Left lung (tissue), 4 donors: ENCODE measurements at regions not wholly inside any gene's neighbourhood (a gene's known extent, or its start where the extent isn't known, plus 50 kb on each side); places are given as distances from the start of the nearest gene placed in this dataset.

ENCODE experiments used
- ATAC-seq: fragments of 200-7000 bp; cut with Tn5 transposase; one replicate; pipeline ENCODE4 v1.9.1; 2020; ENCODE audit warnings: moderate library complexity
- DNase-seq, 4 donors: peaks; one replicate each; pipeline ENCODE4 v3.0.0-alpha.2; 2013 to 2020
- H3K27ac ChIP-seq, 2 donors: fragments of 200-600 bp; sonication (generic) in 1 of 2; one replicate each; pipeline versions ENCODE4 v1.5.0 to v1.8.0; 2020 to 2021
- H3K27me3 ChIP-seq, 2 donors: fragments of 200-600 bp; sonication (generic) in 1 of 2; one replicate each; pipeline versions ENCODE4 v1.5.0 to v1.8.0; 2020 to 2021
- H3K36me3 ChIP-seq, 2 donors: fragments of 200-600 bp; sonication (generic) in 1 of 2; one replicate each; pipeline versions ENCODE4 v1.5.0 to v1.8.0; 2020 to 2021
- H3K4me1 ChIP-seq, 2 donors: fragments of 200-600 bp; one replicate each; pipeline ENCODE4 v1.8.0; 2021
- H3K4me3 ChIP-seq, 2 donors: fragments of 200-600 bp; sonication (generic) in 1 of 2; one replicate each; pipeline versions ENCODE4 v1.5.0 to v1.8.0; 2020 to 2021; ENCODE audit warnings: mild to moderate bottlenecking in 1 of 2
- H3K9me3 ChIP-seq, 2 donors: fragments of 200-600 bp; sonication (generic) in 1 of 2; one replicate each; pipeline versions ENCODE4 v1.5.0 to v1.8.0; 2020 to 2021
- CTCF ChIP-seq, 2 donors: fragments of 200-600 bp; sonication (generic) in 1 of 2; IDR thresholded peaks; one replicate each; pipeline versions ENCODE4 v1.5.0 to v1.8.0; 2021; ENCODE audit warnings: antibody characterized with exemption in 2 of 2
- intact Hi-C, 2 donors: fragments of 100-400 bp; cut with DNase I; formaldehyde crosslinking; loops; one replicate each; pipeline versions ENCODE4 v1.11.2 to v1.14.2; 2022
- donor health status: DM: no; HTN: yes; CAD: no.
- donor health status: DM: no; HTN: no; CAD: no.

DNA sequence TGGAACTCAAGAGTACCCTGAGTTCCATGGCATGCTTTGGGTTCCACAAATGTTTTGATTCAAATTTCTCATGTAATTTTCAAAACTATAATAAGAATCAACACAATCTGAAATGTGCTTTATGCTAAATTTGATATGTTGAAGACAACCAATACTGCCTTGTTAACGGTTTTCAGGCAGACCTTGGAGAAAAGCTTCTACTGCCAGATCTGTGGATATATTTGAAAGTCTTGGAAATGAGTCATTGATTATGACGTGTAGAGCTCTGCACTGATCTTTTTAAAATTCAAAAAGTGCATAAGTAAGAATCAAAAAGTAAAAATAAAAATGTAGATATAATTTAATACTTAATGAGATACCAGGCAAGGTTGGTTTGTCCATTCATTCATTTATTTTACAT, 74.0 kb upstream of the TNR start:
- DNase-seq (no peak), ATAC-seq (no peak)
- H3K27me3 ChIP-seq, result no peaks in the 10 kb centered on the region
- intact Hi-C loops, result no loop called here
- no peaks in the 10 kb centered on the region for H3K4me1 ChIP-seq
- H3K27ac ChIP-seq, result no peak overlapping the region
- TF ChIP-seq CTCF (IDR thresholded peaks at IDR 0.05), result no peak
- no peak overlapping the region for H3K4me3 ChIP-seq
- peaks cover 0 to 7% of the 10 kb centered on the region in 2 donors for H3K9me3 ChIP-seq
- H3K36me3 ChIP-seq, result no peaks in the 10 kb centered on the region

GRCh38 chr1:175814885-175815284, 71.5 kb upstream of the TNR start:
- Histone ChIP-seq H3K4me1 (no peaks in the 10 kb centered on the region), H3K9me3 (no peaks in the 10 kb centered on the region), H3K27me3 (no peaks in the 10 kb centered on the region), H3K27ac (no peak overlapping the region), H3K4me3 (no peak overlapping the region), H3K36me3 (no peaks in the 10 kb centered on the region)
- intact Hi-C loops, result no loop called here
- TF ChIP-seq CTCF (IDR thresholded peaks at IDR 0.05), result no peak
- no peak for DNase-seq
- ATAC-seq, result no peak

- Histone ChIP-seq H3K27me3 (no peaks in the 10 kb centered on the region), H3K4me1 (no peaks in the 10 kb centered on the region), H3K9me3 (no peaks in the 10 kb centered on the region), H3K4me3 (no peak overlapping the region), H3K36me3 (no peaks in the 10 kb centered on the region), H3K27ac (no peak overlapping the region)
- DNase-seq, result no peak
- intact Hi-C loops, result no loop called here
- no peak for TF ChIP-seq CTCF (IDR thresholded peaks at IDR 0.05)
- ATAC-seq, result no peak
Observed at GRCh38 chr1:175812936-175813335, 69.5 kb upstream of the TNR start.

DNA sequence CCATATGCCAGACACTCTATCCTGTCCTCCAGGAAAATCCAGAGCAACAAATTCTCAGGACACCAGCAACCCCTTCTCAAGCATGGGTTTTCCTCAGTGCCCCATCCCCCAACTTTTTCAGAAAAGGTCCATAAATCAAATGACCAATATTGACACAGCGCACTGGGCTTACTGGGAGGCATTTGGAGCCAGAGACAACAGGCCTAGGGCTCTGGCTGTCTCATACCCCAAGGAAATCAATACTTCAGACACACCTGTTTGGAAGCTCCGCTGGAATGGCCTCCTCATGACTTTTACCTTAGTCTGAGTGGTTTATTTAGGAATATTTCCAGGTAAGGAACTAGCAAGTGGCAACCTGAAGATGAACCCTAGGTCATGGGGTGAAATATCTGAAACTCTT, 66.9 kb upstream of the TNR start:
- no peak for TF ChIP-seq CTCF (IDR thresholded peaks at IDR 0.05)
- Histone ChIP-seq H3K4me3 (no peak overlapping the region), H3K27ac (no peak overlapping the region), H3K4me1 (no peaks in the 10 kb centered on the region), H3K36me3 (no peaks in the 10 kb centered on the region), H3K27me3 (no peaks in the 10 kb centered on the region), H3K9me3 (no peaks in the 10 kb centered on the region)
- intact Hi-C loops, result no loop called here
- DNase-seq (no peak), ATAC-seq (no peak)

- H3K27me3 ChIP-seq, result no peaks in the 10 kb centered on the region
- ATAC-seq (no peak), DNase-seq (no peak)
- no peaks in the 10 kb centered on the region for H3K36me3 ChIP-seq
- intact Hi-C loops, result no loop called here
- no peak overlapping the region for H3K4me3 ChIP-seq
- no peaks in the 10 kb centered on the region for H3K9me3 ChIP-seq
- no peaks in the 10 kb centered on the region for H3K4me1 ChIP-seq
- no peak overlapping the region for H3K27ac ChIP-seq
- no peak for TF ChIP-seq CTCF (IDR thresholded peaks at IDR 0.05)
Observed at GRCh38 chr1:175808999-175809398, 65.6 kb upstream of the TNR start.
